ENCODE measurements at regions not wholly inside any gene's neighbourhood (a gene's known extent, or its start where the extent isn't known, plus 50 kb on each side); places are given as distances from the start of the nearest gene placed in this dataset.

DNA sequence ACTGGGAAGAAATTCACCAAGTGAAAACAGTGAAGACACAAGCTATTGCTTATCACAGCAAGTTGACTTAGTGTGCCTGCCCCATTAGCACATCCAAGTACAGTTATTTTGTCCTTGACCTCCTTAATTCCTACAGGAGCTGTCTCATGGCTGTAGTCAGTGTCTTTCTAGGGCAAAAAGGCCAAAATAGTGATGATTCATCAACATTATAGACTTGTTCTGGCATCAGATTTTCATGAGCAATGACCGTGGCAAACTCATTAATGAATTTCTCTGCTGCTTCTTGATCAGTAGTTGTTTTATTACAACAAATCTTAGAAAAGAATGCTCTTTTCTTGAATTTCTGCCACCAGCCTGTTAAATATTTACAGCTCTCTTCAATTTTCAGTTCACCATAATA lies 1169.3 kb upstream of the DDX18 start:
- Mint-ChIP-seq H3K27me3 (ENCODE audit: low read depth in 3 of 3) (peaks cover 0 to 3% (median 2%) of the 10 kb centered on the region in 3 donors), H3K27ac (no peak overlapping the region), H3K4me3 (no peak overlapping the region), H3K9me3 (peaks cover 7 to 21% (median 19%) of the 10 kb centered on the region in 6 donors), H3K4me1 (no peaks in the 10 kb centered on the region), H3K36me3 (no peaks in the 10 kb centered on the region)
- no peak for DNase-seq

- Mint-ChIP-seq H3K27me3 (ENCODE audit: low read depth in 3 of 3) (peaks cover 0 to 3% (median 0%) of the 10 kb centered on the region in 3 donors), H3K27ac (no peak overlapping the region), H3K4me3 (no peak overlapping the region), H3K36me3 (peaks cover 0 to 4% (median 3%) of the 10 kb centered on the region in 3 donors), H3K4me1 (no peaks in the 10 kb centered on the region), H3K9me3 (peaks cover 8 to 49% (median 23%) of the 10 kb centered on the region in 6 donors)
- no peak for DNase-seq
Measured at GRCh38 chr2:116668691-116669090, 1145.8 kb upstream of the DDX18 start.

GRCh38 chr2:116669782-116670181 lies 1144.7 kb upstream of the DDX18 start:
- peaks cover 0 to 4% (median 3%) of the 10 kb centered on the region in 3 donors for H3K36me3 Mint-ChIP-seq
- H3K27ac Mint-ChIP-seq = no peak overlapping the region

DNA sequence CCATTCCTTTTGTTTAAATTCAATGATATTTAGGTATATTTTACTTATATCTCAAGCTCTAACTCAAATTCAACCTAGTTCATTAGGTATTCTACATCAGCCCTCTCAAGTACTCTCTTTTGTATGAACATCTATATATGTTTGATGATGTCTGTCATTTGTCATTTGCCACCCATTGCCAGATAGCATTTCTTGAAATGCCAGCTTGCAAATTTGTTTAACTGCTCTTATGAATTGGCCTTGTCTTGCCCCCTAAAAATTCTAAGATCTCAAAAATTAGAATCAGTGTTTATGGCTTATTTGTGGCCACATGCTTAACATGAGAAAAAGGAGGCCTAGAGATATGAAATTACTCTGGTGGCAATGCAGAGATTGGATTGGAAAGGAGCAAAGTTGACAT lies 1140.3 kb upstream of the DDX18 start:
- H3K27ac Mint-ChIP-seq = no peak overlapping the region
- peaks cover 0 to 3% (median 0%) of the 10 kb centered on the region in 3 donors for H3K27me3 Mint-ChIP-seq (ENCODE audit: low read depth in 3 of 3)
- H3K4me3 Mint-ChIP-seq = no peak overlapping the region
- no peaks in the 10 kb centered on the region for H3K4me1 Mint-ChIP-seq
- peaks cover 9 to 53% (median 28%) of the 10 kb centered on the region in 6 donors for H3K9me3 Mint-ChIP-seq
- H3K36me3 Mint-ChIP-seq = peaks cover 0 to 4% (median 3%) of the 10 kb centered on the region in 3 donors
- DNase-seq = no peak

More at GRCh38 chr2:116669782-116670181, 1144.7 kb upstream of the DDX18 start:
- Mint-ChIP-seq H3K4me3 (no peak overlapping the region), H3K27me3 (ENCODE audit: low read depth in 3 of 3) (peaks cover 0 to 3% (median 0%) of the 10 kb centered on the region in 3 donors), H3K9me3 (peaks cover 8 to 52% (median 21%) of the 10 kb centered on the region in 6 donors), H3K4me1 (no peaks in the 10 kb centered on the region)
- DNase-seq = no peak

DNA sequence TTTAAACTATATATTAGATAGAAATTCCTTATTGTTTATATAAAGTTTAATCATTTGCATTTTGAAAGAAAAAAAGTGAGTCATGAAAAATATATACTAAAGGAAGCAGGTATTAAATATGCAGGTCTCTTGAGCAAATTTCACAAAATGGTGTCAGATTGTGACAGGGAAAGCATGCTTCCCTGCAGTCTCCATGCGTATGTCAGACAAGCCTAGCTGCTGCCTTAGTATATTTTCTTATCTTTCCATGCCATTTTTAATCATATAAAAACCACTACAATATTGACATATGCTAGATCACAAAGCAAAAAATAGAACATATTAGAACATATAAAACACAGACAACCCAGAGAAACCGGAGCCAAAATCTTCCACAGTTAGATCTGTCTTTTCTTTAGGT lies 1137.7 kb upstream of the DDX18 start:
- Mint-ChIP-seq H3K4me1 (no peaks in the 10 kb centered on the region), H3K36me3 (peaks cover 0 to 4% (median 0%) of the 10 kb centered on the region in 3 donors), H3K4me3 (no peak overlapping the region), H3K27me3 (ENCODE audit: low read depth in 3 of 3) (peaks cover 0 to 3% (median under 1%) of the 10 kb centered on the region in 3 donors), H3K27ac (no peak overlapping the region), H3K9me3 (peaks cover 14 to 60% (median 27%) of the 10 kb centered on the region in 6 donors)
- DNase-seq = no peak

DNA sequence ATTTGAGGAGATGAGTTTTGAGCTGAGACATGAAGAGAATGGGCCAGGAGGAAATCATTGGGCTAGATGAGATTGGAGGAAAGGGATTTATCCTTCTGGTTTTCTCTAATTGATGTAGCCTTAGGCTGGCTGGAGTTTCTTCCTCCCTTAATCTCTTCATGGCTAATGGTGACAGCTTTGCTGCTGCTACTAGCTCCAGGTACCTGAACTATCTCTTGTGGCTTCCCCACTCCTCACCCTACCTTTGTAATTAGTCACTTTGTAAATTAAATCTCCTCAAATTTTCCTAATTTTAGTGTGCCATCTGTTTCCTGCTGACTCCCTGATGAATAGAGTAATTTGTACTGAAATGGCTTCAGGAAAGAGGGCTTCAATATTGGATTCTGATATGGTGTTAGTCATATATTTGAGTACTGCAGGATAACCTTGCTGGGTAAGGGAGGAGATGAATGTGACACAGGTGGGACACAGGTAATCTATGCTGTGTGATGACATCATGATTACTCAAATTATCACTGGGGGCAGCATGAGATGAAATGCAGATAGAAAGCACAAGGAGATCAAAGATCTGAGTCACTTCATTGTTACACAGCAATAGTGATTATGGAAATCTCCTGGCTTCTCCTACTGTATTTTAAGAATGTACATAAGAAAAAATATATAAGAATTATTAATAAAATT lies 1134.1 kb upstream of the DDX18 start:
- no peak overlapping the region for H3K27ac Mint-ChIP-seq
- H3K4me3 Mint-ChIP-seq = no peak overlapping the region
- no peaks in the 10 kb centered on the region for H3K4me1 Mint-ChIP-seq
- peaks cover 11 to 55% (median 21%) of the 10 kb centered on the region in 6 donors for H3K9me3 Mint-ChIP-seq
- no peak for DNase-seq
- peaks cover 0 to 5% (median 0%) of the 10 kb centered on the region in 3 donors for H3K27me3 Mint-ChIP-seq (ENCODE audit: low read depth in 3 of 3)
- peaks cover 0 to 4% (median 0%) of the 10 kb centered on the region in 3 donors for H3K36me3 Mint-ChIP-seq

DNA sequence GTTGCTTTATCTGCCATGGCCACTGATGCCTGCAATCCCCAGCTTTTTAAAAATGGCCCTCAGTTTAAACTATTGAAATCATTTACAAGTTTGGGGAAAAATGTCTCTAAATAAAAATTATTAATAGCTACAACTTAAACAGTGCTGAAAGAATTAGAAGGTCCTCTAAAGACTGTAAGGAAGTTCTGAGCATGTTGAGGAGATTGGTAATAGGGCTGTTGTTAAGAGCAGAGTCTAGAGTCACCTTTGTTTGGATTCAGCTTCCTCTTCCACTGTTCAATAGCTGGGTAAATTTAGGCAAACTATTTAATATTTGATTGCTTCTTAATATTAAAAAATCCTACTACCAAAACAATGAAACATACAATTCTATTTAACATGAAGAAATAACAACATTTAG lies 1127.1 kb upstream of the DDX18 start:
- Mint-ChIP-seq H3K27ac (no peak overlapping the region), H3K4me3 (no peak overlapping the region), H3K36me3 (no peaks in the 10 kb centered on the region), H3K4me1 (no peaks in the 10 kb centered on the region), H3K9me3 (peaks cover 5 to 52% (median 10%) of the 10 kb centered on the region in 6 donors), H3K27me3 (ENCODE audit: low read depth in 3 of 3) (peaks cover 0 to 2% (median 2%) of the 10 kb centered on the region in 3 donors)
- DNase-seq = no peak

DNA sequence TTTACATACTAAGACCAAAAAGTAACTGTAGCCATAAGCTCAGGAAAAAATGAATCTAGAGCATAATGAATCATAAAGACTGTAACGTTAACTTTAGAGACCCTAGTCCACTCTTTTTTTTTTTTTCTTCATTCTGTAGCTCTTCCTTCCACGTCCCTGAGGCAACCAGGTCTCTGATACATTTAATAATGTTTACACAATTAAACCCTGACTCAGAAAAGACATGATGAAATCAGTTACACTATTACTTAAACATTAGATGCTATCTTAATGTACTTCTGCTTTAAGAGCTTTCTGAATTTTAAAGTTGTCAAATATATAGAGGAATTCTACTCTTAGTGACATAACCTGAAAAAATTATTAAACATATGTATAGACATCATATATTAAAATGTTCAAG lies 1121.5 kb upstream of the DDX18 start:
- Mint-ChIP-seq H3K36me3 (no peaks in the 10 kb centered on the region), H3K4me1 (no peaks in the 10 kb centered on the region), H3K27me3 (ENCODE audit: low read depth in 3 of 3) (peaks cover 0 to 2% (median 0%) of the 10 kb centered on the region in 3 donors), H3K9me3 (peaks cover 4 to 21% (median 8%) of the 10 kb centered on the region in 6 donors), H3K4me3 (no peak overlapping the region), H3K27ac (no peak overlapping the region)
- no peak for DNase-seq

DNA sequence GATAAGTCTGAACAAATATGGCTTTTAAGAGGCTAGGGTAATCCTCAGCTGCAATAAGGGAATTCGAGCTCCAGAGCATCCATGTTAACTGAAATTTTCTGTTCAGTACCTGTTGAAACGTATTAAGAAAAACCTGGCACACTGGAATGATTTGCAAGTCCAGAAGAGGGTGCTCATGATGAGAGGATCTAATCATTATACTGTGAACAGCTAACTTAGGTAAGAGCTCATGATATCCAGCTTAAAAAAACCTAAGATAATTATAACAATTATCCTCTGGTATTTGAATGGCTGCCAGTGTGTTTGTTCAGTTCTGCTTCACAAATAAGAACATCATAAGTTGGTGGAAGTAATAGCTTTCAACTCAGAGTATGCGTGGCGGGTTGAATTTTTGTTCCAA lies 1118.3 kb upstream of the DDX18 start:
- no peak overlapping the region for H3K4me3 Mint-ChIP-seq
- no peak for DNase-seq

DNA sequence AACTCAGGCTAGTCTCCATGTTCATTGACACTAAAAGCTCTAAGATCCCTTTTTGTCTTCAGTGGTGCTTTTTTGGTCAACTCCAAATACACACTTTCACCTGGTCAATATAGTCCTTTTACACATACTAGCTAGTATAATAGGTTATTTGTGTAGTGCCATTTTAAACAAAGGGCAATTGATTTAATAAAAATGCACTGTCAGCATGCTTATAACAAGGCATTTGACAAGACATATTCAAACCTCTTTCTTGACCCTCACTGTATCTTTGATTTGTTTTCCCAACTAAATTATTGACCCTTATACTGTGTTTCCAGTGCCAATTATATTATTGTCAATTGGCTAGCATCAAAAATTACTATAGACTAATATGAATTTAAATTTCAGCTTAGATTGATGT lies 1117.6 kb upstream of the DDX18 start:
- DNase-seq = no peak

More for the DNA sequence above, 1118.3 kb upstream of the DDX18 start:
- Mint-ChIP-seq H3K36me3 (no peaks in the 10 kb centered on the region), H3K9me3 (peaks cover 2 to 12% (median 7%) of the 10 kb centered on the region in 6 donors), H3K4me1 (no peaks in the 10 kb centered on the region), H3K27ac (no peak overlapping the region), H3K27me3 (ENCODE audit: low read depth in 3 of 3) (no peaks in the 10 kb centered on the region)

GRCh38 chr2:116706396-116706795 lies 1108.1 kb upstream of the DDX18 start:
- no peak overlapping the region for H3K4me3 Mint-ChIP-seq
- peaks cover 0 to 3% (median 0%) of the 10 kb centered on the region in 3 donors for H3K36me3 Mint-ChIP-seq
- H3K27ac Mint-ChIP-seq = no peak overlapping the region
- H3K27me3 Mint-ChIP-seq (ENCODE audit: low read depth in 3 of 3) = peaks cover 0 to 2% (median 0%) of the 10 kb centered on the region in 3 donors
- DNase-seq = no peak
- H3K4me1 Mint-ChIP-seq = no peaks in the 10 kb centered on the region
- peaks cover 2 to 61% (median 32%) of the 10 kb centered on the region in 6 donors for H3K9me3 Mint-ChIP-seq

More for the DNA sequence above, 1117.6 kb upstream of the DDX18 start:
- Mint-ChIP-seq H3K9me3 (peaks cover 0 to 16% (median 8%) of the 10 kb centered on the region in 6 donors), H3K27me3 (ENCODE audit: low read depth in 3 of 3) (no peaks in the 10 kb centered on the region), H3K27ac (no peak overlapping the region), H3K36me3 (no peaks in the 10 kb centered on the region), H3K4me3 (no peak overlapping the region), H3K4me1 (no peaks in the 10 kb centered on the region)

DNA sequence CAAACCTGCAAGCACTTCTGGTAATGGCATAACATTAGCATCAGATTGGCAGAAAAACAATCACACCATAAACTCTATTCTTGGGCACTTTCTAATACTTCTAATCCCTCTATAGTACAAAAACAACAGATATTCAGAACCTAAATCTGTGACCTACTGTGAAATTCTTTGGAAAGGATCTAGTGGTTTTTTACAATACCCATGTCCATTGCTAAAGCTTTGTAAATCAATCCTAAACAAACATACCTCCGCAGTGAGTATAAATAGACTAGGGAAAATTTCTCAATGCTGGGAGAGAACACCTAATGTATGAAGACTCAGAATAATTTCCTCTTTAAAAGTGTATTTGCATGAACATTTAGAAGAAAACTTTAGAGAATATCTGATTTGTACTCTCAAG lies 1098.5 kb upstream of the DDX18 start:
- peaks cover 5 to 35% (median 16%) of the 10 kb centered on the region in 6 donors for H3K9me3 Mint-ChIP-seq

DNA sequence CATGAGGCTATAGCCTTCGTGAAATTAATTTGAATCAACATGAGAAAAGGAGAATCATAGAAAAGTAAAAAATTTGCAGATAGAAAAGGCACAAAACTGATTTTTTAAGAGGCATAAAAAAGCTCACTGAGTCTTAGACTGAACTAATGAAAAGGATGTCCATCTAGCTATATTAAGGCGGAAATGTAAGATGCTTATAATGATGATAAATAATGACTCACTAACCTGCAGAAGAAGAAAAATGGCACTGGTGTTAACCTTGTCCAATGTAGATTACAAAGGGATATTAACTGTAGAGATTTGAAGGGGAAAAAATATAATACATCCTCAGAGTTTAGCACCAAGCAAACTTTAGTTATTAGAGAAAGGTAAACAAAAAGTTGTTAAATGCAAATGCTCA lies 1098.0 kb upstream of the DDX18 start:
- no peak overlapping the region for H3K27ac Mint-ChIP-seq
- no peaks in the 10 kb centered on the region for H3K4me1 Mint-ChIP-seq
- peaks cover 6 to 35% (median 18%) of the 10 kb centered on the region in 6 donors for H3K9me3 Mint-ChIP-seq
- peaks cover 0 to 1% (median 0%) of the 10 kb centered on the region in 3 donors for H3K27me3 Mint-ChIP-seq (ENCODE audit: low read depth in 3 of 3)
- no peaks in the 10 kb centered on the region for H3K36me3 Mint-ChIP-seq
- DNase-seq = no peak
- no peak overlapping the region for H3K4me3 Mint-ChIP-seq

More for the DNA sequence above, 1098.5 kb upstream of the DDX18 start:
- Mint-ChIP-seq H3K27me3 (ENCODE audit: low read depth in 3 of 3) (peaks cover 0 to 1% (median 0%) of the 10 kb centered on the region in 3 donors), H3K36me3 (no peaks in the 10 kb centered on the region), H3K27ac (no peak overlapping the region), H3K4me1 (no peaks in the 10 kb centered on the region), H3K4me3 (no peak overlapping the region)
- no peak for DNase-seq

GRCh38 chr2:116717832-116718231 lies 1096.7 kb upstream of the DDX18 start:
- peaks cover 6 to 37% (median 22%) of the 10 kb centered on the region in 6 donors for H3K9me3 Mint-ChIP-seq

More at GRCh38 chr2:116717832-116718231, 1096.7 kb upstream of the DDX18 start:
- Mint-ChIP-seq H3K36me3 (no peaks in the 10 kb centered on the region), H3K4me1 (no peaks in the 10 kb centered on the region), H3K27me3 (ENCODE audit: low read depth in 3 of 3) (peaks cover 0 to 1% (median 0%) of the 10 kb centered on the region in 3 donors), H3K4me3 (no peak overlapping the region), H3K27ac (no peak overlapping the region)
- DNase-seq = no peak
